ENCODE measurements at regions not wholly inside any gene's neighbourhood (a gene's known extent, or its start where the extent isn't known, plus 50 kb on each side); places are given as distances from the start of the nearest gene placed in this dataset.

- no peak overlapping the region for H3K4me3 ChIP-seq (ENCODE audit: low read length)
- H3K9me3 ChIP-seq (ENCODE audit: insufficient read depth, low read length): no peaks in the 10 kb centered on the region
- no peaks in the 10 kb centered on the region for H3K36me3 ChIP-seq (replicated peaks; ENCODE audit: low read depth, low read length)
- H2AFZ ChIP-seq (ENCODE audit: low read depth, low read length): no peak overlapping the region
- no peaks in the 10 kb centered on the region for H3K79me2 ChIP-seq (ENCODE audit: low read length)
- peaks cover 34% of the 10 kb centered on the region for H3K4me1 ChIP-seq (ENCODE audit: low read length)
- H3K27me3 ChIP-seq (ENCODE audit: low read depth, low read length): no peaks in the 10 kb centered on the region
- no peak overlapping the region for H3K9ac ChIP-seq (ENCODE audit: low read length)
- no peak overlapping the region for H3K4me2 ChIP-seq (ENCODE audit: low read length)
- TF ChIP-seq CTCF (IDR thresholded peaks at IDR 0.05; ENCODE audit: low read depth, low read length) (no peak), EZH2phosphoT487 (IDR thresholded peaks at IDR 0.05; ENCODE audit: low read depth) (no peak)
- H4K20me1 ChIP-seq (ENCODE audit: insufficient read depth, low read length): no peaks in the 10 kb centered on the region
- no peak overlapping the region for H3K27ac ChIP-seq (ENCODE audit: low read length)
Observed at GRCh38 chr6:81998432-81998831, 246.0 kb upstream of the TENT5A start.

GRCh38 chr6:81997090-81997926, 244.8 kb upstream of the TENT5A start:
- H3K4me2 ChIP-seq (ENCODE audit: low read length): peak overlapping the region; percentile 40
- peak overlapping the region; percentile 59 for H3K27ac ChIP-seq (ENCODE audit: low read length)
- H3K4me1 ChIP-seq (ENCODE audit: low read length): peaks cover 32% of the 10 kb centered on the region
- H3K9me3 ChIP-seq (ENCODE audit: insufficient read depth, low read length): no peaks in the 10 kb centered on the region
- H2AFZ ChIP-seq (ENCODE audit: low read depth, low read length): peak overlapping the region; percentile 50
- no peak for TF ChIP-seq EZH2phosphoT487 (IDR thresholded peaks at IDR 0.05; ENCODE audit: low read depth)
- TF ChIP-seq CTCF (IDR thresholded peaks at IDR 0.05; ENCODE audit: low read depth, low read length): no peak
- peak overlapping the region; percentile 8; the same call in 1 of the 2 replicates for H3K9ac ChIP-seq (ENCODE audit: low read length)
- H3K4me3 ChIP-seq (ENCODE audit: low read length): no peak overlapping the region
- no peaks in the 10 kb centered on the region for H3K79me2 ChIP-seq (ENCODE audit: low read length)
- no peaks in the 10 kb centered on the region for H4K20me1 ChIP-seq (ENCODE audit: insufficient read depth, low read length)
- H3K27me3 ChIP-seq (ENCODE audit: low read depth, low read length): no peaks in the 10 kb centered on the region
- no peaks in the 10 kb centered on the region for H3K36me3 ChIP-seq (replicated peaks; ENCODE audit: low read depth, low read length)

GRCh38 chr6:81996414-81996813, 243.9 kb upstream of the TENT5A start:
- no peak for TF ChIP-seq CTCF (IDR thresholded peaks at IDR 0.05; ENCODE audit: low read depth, low read length)
- no peak for TF ChIP-seq EZH2phosphoT487 (IDR thresholded peaks at IDR 0.05; ENCODE audit: low read depth)
- Histone ChIP-seq H3K4me1 (ENCODE audit: low read length) (peaks cover 32% of the 10 kb centered on the region), H3K4me2 (ENCODE audit: low read length) (peak overlapping the region; percentile 40), H2AFZ (ENCODE audit: low read depth, low read length) (no peak overlapping the region), H3K27ac (ENCODE audit: low read length) (peak overlapping the region; percentile 59), H4K20me1 (ENCODE audit: insufficient read depth, low read length) (no peaks in the 10 kb centered on the region), H3K79me2 (ENCODE audit: low read length) (no peaks in the 10 kb centered on the region), H3K9ac (ENCODE audit: low read length) (no peak overlapping the region), H3K4me3 (ENCODE audit: low read length) (peak overlapping the region; percentile 4; the same call in 1 of the 2 replicates), H3K9me3 (ENCODE audit: insufficient read depth, low read length) (no peaks in the 10 kb centered on the region), H3K36me3 (replicated peaks; ENCODE audit: low read depth, low read length) (no peaks in the 10 kb centered on the region), H3K27me3 (ENCODE audit: low read depth, low read length) (no peaks in the 10 kb centered on the region)

- Histone ChIP-seq H3K36me3 (replicated peaks; ENCODE audit: low read depth, low read length) (no peaks in the 10 kb centered on the region), H3K4me3 (ENCODE audit: low read length) (no peak overlapping the region), H4K20me1 (ENCODE audit: insufficient read depth, low read length) (no peaks in the 10 kb centered on the region), H3K4me1 (ENCODE audit: low read length) (peaks cover 32% of the 10 kb centered on the region), H3K4me2 (ENCODE audit: low read length) (peak overlapping the region; percentile 40), H3K27ac (ENCODE audit: low read length) (peak overlapping the region; percentile 59; the same call in 1 of the 2 replicates), H2AFZ (ENCODE audit: low read depth, low read length) (no peak overlapping the region), H3K79me2 (ENCODE audit: low read length) (no peaks in the 10 kb centered on the region), H3K9ac (ENCODE audit: low read length) (no peak overlapping the region), H3K9me3 (ENCODE audit: insufficient read depth, low read length) (no peaks in the 10 kb centered on the region), H3K27me3 (ENCODE audit: low read depth, low read length) (no peaks in the 10 kb centered on the region)
- TF ChIP-seq EZH2phosphoT487 (IDR thresholded peaks at IDR 0.05; ENCODE audit: low read depth): no peak
- no peak for TF ChIP-seq CTCF (IDR thresholded peaks at IDR 0.05; ENCODE audit: low read depth, low read length)
Observed at GRCh38 chr6:81995548-81996289, 243.2 kb upstream of the TENT5A start.
